Medulla oblongata (tissue), 1 donor: ENCODE measurements at regions not wholly inside any gene's neighbourhood (a gene's known extent, or its start where the extent isn't known, plus 50 kb on each side); places are given as distances from the start of the nearest gene placed in this dataset.

Experiments used
- DNase-seq: peaks from one replicate; pipeline ENCODE4 v3.0.0-alpha.2; 2015; ENCODE audit errors: extremely low spot score

- DNase-seq, result no peak
Measured at GRCh38 chr14:51546099-51546498, 105.6 kb upstream of the FRMD6 start.

GRCh38 chr14:51546603-51547258 lies 105.0 kb upstream of the FRMD6 start:
- no peak for DNase-seq

DNA sequence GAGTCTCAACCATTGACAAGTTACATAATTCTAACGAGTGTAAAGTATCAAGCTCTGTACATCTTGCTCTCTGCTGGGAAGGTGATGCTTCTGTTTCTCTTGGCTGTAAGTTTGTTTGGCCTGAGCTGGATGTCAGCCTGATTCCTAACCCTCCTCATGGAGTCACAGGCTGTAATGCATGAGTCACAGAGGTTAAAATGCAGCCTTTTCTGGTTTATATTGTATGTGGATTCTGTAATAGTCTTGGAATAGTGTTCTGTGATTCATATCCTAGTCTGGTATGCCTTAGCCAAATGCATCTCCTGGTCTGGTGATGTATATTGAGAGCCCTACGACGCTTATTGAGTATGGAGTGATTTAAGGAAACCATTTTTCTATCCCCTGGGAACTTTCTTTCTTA lies 104.5 kb upstream of the FRMD6 start:
- DNase-seq, result no peak

- no peak for DNase-seq
Measured at GRCh38 chr14:51547701-51548100, 104.0 kb upstream of the FRMD6 start.

DNA sequence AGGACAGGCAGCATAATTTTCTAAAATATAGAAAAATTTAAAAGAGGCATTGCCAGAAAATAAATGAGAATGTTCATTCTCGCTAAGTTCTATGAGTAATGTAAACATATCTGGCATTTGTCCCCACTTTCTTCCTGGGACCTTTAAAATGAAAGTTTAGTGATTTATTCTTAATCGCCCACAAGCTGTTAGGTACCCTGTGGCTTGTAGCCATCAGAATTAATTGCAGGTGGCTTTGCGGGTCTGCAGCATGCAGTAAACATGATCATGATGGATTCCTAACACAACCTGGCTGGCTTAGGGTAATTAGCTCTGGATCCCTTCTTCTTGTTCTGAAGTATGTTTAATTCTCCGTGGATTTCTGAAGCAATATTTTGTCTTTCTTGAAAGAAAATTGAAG lies 103.5 kb upstream of the FRMD6 start:
- no peak for DNase-seq

- no peak for DNase-seq
Measured at GRCh38 chr14:51550636-51551035, 101.1 kb upstream of the FRMD6 start.

- DNase-seq, result no peak
Measured at GRCh38 chr14:51552275-51552674, 99.4 kb upstream of the FRMD6 start.

GRCh38 chr14:51552768-51553404 lies 98.8 kb upstream of the FRMD6 start:
- no peak for DNase-seq

GRCh38 chr14:51554339-51554920 lies 97.3 kb upstream of the FRMD6 start:
- no peak for DNase-seq

DNA sequence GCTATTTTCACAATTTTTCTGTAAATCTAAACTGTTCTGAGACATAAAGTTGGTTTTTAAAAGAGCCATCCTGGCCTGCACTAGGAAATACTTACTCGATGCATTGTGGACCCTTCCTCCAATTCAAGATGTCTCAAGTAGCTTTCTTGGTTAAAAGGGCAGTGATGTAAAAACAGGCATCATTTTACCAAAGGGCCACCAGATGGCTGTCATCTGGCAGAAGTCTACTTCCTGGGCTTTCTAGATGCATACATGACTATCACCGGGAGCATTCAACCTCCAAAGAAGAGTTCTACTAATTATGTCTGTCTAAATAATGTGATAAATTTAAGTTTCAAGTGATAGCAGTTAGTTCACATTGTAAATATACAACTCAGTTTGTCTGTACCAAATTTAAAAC lies 96.8 kb upstream of the FRMD6 start:
- no peak for DNase-seq

DNA sequence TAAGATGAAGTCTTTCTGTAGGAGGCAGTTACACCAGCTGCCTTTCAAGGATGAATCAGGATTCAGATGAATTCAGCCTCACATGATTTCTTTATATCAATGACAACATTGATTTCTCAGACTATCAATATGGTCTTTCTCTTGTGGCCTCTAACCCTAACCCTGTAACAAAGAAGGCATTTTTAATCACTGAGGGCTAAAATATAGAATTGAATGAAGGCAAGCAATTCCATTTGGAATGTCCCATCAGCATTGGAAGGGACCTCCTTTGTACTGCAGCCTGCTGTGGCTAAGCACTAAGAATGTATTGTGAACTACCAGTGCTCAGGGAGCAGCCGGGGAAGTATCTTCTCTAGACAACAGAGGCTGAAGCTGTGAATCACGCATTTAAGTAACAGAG lies 90.6 kb upstream of the FRMD6 start:
- DNase-seq, result no peak

- no peak for DNase-seq
Measured at GRCh38 chr14:51562816-51563215, 88.9 kb upstream of the FRMD6 start.

DNA sequence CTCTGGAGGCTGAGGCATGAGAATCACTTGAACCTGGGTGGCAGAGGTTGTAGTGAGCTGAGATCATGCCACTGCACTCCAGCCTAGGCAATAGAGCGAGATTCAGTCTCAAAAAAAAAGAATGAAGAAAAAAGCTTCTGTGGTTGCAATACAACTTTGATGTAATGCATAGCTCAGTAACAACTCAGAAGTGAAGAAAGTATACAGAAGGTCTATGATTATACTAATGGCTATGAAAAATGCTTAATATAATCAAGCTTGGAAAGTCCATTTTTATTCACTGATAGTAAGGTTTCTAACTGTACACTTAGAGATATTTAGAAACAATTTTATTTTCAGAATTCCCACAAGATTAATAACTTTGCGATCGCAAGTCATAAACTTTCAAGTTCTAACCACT lies 88.2 kb upstream of the FRMD6 start:
- no peak for DNase-seq

DNA sequence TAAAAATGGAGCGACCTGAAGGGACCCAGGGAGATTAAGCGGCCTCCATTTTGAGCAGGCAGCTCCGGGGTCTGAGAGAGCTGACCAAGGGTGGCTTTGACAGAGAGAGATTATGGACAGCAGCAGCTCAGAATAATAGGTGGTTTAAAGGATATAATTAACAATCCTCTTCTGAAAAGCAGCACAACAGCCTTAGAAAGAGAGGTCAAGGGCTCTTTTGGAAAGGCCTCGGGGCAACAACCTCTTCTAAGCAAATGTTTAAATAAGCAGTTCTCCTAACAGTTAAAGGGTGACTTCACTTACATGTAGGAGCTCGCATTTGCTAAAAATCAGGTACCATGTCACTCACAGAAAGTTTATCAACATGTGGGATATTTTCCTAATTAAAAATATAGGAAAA lies 87.2 kb upstream of the FRMD6 start:
- no peak for DNase-seq

DNA sequence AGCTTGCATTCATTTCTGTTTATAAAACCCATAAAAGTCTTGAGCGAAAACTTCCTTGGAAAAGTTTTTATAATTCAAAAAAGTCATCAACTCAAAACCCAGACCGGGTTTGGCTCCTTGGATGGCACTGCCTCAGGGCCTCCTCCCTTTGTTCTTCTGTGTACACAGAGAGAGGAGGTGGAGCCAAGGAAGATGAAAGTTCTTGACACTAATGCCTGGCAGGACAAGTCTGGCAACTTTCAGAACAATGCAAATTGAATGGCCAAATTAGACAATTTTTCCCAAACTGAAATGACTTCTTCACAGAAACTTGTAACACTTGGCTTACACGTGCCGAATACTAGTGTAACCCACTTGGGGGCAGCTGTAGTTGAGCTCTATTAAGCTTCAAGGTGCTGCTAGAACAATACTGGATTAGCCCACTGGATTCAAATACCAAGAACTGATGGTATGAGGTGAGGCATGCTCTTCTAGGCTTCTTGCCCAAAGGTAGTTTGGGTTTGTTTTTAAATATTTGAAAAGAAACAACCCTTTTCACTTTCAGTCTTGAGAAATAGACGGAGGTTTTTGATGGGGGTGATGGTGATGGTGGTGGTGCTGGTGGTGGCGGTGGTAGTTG lies 86.6 kb upstream of the FRMD6 start:
- DNase-seq, result no peak

DNA sequence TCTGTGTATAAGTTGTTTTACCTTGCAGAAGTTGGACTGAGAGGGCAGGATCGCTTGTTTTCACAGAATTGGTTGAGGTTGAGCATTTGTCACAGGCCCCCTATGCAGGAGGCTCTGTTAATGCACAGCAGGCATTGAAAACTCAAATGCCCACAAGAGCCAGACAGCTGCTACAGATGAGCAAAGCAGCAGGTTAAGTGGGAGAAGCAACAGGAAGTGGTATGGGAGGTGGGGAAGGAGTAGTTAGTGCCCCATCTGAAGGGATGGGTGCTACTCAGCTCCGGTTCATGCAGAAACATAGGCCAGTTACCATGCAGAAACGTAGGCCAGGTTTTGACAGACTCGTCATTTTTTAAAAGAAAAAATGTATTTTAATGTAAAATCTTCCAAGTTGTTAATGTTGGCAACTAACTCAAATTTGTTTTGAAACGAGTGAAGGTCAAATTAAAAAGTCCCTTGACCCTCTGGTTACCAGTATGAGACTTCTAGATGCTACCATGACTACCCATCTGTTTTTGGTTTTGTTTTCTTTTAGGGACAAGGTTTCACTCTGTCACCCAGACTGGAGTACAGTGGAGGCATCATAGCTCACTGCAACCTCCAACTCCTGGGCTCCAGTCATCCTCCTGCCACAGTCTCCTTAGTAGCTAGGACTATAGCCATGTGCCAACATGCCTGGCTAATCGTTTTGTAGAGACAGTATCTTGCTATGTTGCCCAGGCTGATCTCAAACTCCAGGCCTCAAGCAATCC lies 84.7 kb upstream of the FRMD6 start:
- DNase-seq, result no peak

GRCh38 chr14:51568366-51568765 lies 83.3 kb upstream of the FRMD6 start:
- no peak for DNase-seq

GRCh38 chr14:51573607-51574006 lies 78.1 kb upstream of the FRMD6 start:
- no peak for DNase-seq

DNA sequence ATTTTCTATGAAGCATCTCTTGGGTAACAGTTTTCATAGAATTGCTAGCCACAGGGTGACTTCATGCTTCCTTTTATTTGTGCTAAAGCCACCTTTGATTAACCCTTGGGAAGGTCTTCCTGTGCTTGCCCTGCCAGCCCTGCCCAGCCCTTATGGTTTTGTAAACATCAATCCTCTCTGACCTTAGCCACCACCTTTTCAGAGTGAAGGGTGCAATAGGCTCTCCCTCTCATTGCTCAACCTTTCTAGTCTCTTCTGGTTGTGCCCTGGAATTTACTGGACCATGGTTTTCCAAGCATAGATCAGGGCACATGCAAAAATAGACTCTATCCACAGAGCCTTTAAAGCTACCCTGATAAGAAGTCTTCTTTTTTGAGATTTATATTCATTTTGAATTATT lies 77.7 kb upstream of the FRMD6 start:
- no peak for DNase-seq

GRCh38 chr14:51575349-51576116 lies 76.2 kb upstream of the FRMD6 start:
- no peak for DNase-seq

GRCh38 chr14:51576117-51576430 lies 75.6 kb upstream of the FRMD6 start:
- DNase-seq, result no peak

GRCh38 chr14:51576879-51577278 lies 74.8 kb upstream of the FRMD6 start:
- no peak for DNase-seq
